GM12891 (cell line): ENCODE measurements at regions not wholly inside any gene's neighbourhood (a gene's known extent, or its start where the extent isn't known, plus 50 kb on each side); places are given as distances from the start of the nearest gene placed in this dataset.

Experiments used
- DNase-seq: peaks from one replicate; pipeline ENCODE4 v3.0.0; 2011; ENCODE audit warnings: low spot score; ENCODE audit not compliant: insufficient read length
- FAIRE-seq: peaks from 2 replicates; lab custom pipeline; 2011; peaks lifted over from hg19 to GRCh38; lab: Jason Lieb, UNC
- PAX5 ChIP-seq: IDR thresholded peaks from 2 replicates; pipeline ENCODE4 v1.6.1; 2011; ENCODE audit warnings: low read length, moderate library complexity, mild to moderate bottlenecking; ENCODE audit not compliant: insufficient read depth, severe bottlenecking
- POLR2A ChIP-seq: IDR thresholded peaks from 2 replicates; pipeline ENCODE4 v1.6.1; 2011; ENCODE audit warnings: low read depth, low read length, control low read depth
- POLR2AphosphoS5 ChIP-seq: IDR thresholded peaks from 2 replicates; pipeline ENCODE4 v1.6.1; 2011; ENCODE audit warnings: low read depth, low read length, control low read depth
- POU2F2 ChIP-seq: IDR thresholded peaks from 2 replicates; pipeline ENCODE4 v1.6.1; 2011; ENCODE audit warnings: low read depth, mild to moderate bottlenecking, control low read depth, low read length, moderate library complexity
- SPI1 ChIP-seq: IDR thresholded peaks from 2 replicates; pipeline ENCODE4 v1.6.1; 2011; ENCODE audit warnings: low read depth, low read length, control low read depth
- TAF1 ChIP-seq: IDR thresholded peaks from 2 replicates; pipeline ENCODE4 v1.6.1; 2011; ENCODE audit warnings: low read depth, low read length, control low read depth

DNA sequence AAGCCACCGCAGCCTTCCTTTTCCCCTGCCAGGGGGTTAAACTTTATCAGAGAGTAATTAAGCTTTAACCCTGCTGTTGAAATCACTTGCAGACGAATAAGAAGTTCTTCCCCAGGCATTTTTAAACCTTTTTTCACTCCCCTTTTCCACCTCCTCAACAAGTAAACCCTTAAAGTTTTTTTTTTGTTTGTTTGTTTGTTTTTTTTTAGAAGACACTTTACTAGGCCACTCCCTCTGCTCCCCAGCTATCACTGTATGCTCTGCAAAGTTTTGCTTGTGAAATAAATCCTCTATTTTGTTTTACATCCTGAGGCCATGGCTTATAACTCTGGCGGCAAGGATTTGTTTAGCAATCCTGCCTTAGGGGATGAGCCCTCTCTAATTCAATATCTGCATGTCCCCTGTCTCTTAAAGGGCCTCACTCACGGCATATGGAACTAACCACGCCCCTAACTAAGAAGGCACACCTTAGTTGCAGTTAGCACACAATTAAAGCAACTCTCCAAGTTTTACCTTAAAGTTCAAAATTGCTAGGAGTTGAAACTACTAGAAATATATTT, 1354.7 kb upstream of the LRRTM3 start:
- TF ChIP-seq SPI1 (no peak), POLR2AphosphoS5 (no peak), POU2F2 (no peak), TAF1 (no peak), PAX5 (no peak), POLR2A (no peak)
- FAIRE-seq, result no peak
- DNase-seq, result no peak

DNA sequence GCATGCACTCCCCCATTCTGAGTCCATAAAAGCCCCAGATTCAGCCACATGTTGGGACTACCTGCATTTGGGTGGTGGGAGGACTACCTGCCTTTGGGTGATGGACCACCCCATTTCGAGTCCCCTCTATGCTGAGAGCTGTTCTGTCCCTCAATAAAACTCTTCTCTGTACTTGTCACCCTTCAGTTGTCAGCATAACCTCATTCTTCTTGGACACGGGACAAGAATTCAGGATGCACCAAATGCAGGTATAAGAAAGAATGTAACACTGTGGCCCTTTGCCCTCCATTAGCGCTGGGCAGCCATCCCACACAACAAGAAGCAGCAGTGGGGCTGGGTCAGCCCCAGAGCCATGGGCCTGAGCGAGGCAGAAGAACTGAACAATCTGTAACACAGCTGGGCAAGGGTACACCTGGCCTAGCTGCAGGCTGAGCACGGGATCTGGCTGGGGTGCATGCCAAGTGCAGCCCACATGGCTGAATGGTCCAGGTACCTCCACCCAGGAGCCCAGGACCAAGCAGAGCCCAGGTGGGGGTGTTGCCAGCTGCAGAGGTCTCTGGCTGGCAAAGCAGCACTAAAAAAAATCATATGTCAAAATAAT, 1344.3 kb upstream of the LRRTM3 start:
- DNase-seq, result no peak
- no peak for FAIRE-seq
- TF ChIP-seq POU2F2, result no peak
- TF ChIP-seq POLR2AphosphoS5, result no peak
- TF ChIP-seq SPI1, result no peak
- no peak for TF ChIP-seq POLR2A
- no peak for TF ChIP-seq TAF1
- no peak for TF ChIP-seq PAX5

DNA sequence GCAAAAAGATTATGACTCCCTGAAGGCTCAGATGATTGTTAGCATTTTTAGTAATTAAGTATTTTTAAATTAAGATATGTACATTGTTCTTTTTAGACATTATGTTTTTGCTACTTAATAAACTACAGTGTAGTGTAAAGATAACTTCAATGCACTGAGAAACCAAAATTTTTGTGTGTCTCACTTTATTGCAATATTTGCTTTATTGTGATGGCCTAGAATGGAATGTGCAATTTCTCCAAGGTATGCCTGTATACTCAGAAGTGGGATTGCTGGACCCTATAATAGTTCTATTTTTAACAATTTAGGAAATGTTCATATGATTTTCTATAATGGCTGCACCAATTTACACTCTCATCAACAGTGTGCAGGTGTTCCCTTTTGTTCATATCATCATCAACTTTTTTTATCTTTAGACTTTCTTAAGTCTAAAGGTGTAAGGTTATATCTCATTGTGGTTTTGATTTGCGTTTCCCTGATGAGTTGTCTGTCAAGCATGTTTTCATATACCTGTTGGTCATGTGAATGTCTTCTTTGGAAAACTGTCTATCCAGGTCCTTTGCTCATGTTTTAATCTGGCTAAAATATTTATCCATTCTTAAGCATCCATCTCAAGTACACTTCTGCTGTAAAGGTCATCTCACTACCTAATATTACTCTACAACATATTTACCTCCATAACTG, 1323.5 kb upstream of the LRRTM3 start:
- DNase-seq, result no peak
- FAIRE-seq, result no peak

DNA sequence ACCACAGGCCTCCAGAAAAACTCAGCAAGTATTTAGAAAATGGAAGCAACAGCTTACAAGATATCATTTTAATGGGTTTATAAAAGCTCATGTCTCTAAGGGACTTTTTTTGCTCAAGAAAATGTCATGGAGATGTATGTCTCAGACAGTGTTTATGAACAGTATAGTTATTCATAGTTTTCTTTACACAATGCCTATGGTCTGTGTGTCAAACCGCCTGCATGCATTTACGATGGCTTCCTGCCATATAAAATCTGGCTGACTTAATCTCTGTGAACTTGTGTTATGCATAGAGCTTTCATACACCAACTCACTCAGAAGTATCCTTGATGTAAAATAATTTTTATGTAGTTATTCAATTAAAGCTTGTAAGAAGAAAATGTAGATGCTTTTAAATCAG, 1314.2 kb upstream of the LRRTM3 start:
- TF ChIP-seq POU2F2, result no peak
- TF ChIP-seq SPI1, result no peak
- no peak for TF ChIP-seq TAF1
- no peak for TF ChIP-seq POLR2A
- no peak for TF ChIP-seq POLR2AphosphoS5
- no peak for TF ChIP-seq PAX5
- no peak for FAIRE-seq
- no peak for DNase-seq

More for the DNA sequence above, 1323.5 kb upstream of the LRRTM3 start:
- TF ChIP-seq TAF1, result no peak
- no peak for TF ChIP-seq POLR2A
- TF ChIP-seq POU2F2, result no peak
- no peak for TF ChIP-seq PAX5
- no peak for TF ChIP-seq POLR2AphosphoS5

DNA sequence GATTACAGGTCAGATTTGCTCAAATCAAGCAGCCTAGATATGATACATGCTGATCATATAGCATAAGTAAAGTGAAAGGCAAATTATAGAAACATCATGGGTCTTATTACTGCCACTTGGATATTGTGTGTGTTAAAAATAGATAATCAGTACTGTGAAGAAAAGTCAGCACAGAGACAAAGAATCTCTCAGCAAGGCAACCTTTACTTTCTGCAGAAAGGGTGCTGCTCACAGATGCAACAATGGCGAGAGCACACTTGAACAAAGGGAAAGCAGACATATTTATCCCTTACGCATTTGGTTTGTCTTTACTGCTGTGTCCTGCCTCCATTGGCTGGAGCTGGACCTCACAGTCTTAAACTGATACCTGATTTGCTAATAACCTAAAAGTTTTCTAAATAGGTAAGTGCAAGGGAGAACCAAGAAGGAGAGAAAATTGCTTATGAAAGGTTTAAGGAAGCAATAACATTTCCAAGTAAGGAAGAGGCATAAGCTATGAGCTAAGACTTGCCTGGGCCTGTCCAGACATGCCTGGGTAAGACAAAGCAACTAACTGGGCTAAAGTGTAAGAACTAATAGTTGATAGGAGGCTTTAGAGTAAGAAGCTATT, 1310.8 kb upstream of the LRRTM3 start:
- DNase-seq, result no peak
- FAIRE-seq, result no peak
- no peak for TF ChIP-seq TAF1
- TF ChIP-seq PAX5, result no peak
- no peak for TF ChIP-seq SPI1
- TF ChIP-seq POLR2AphosphoS5, result no peak
- TF ChIP-seq POLR2A, result no peak
- TF ChIP-seq POU2F2, result no peak

DNA sequence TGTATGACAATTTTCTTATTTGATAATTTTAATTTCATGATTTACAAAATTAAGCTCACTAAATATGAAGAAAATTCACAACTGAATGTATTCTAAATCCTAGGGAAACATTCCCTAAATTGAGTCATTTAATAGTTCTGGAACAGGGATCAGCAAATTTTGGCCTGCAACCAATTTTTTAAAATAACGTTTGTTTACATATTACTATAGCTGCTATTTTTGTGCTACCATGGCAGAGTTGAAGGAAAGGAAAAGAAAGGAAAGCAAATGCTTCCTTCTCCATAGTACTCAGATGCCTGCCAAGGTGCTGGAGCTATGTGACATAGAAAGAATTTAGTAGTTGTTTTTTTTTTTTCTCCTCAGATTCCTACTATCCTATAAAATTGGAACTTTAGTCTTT, 1307.7 kb upstream of the LRRTM3 start:
- FAIRE-seq, result no peak
- no peak for DNase-seq
- no peak for TF ChIP-seq POU2F2
- TF ChIP-seq TAF1, result no peak
- TF ChIP-seq PAX5, result no peak
- no peak for TF ChIP-seq SPI1
- TF ChIP-seq POLR2AphosphoS5, result no peak
- TF ChIP-seq POLR2A, result no peak

DNA sequence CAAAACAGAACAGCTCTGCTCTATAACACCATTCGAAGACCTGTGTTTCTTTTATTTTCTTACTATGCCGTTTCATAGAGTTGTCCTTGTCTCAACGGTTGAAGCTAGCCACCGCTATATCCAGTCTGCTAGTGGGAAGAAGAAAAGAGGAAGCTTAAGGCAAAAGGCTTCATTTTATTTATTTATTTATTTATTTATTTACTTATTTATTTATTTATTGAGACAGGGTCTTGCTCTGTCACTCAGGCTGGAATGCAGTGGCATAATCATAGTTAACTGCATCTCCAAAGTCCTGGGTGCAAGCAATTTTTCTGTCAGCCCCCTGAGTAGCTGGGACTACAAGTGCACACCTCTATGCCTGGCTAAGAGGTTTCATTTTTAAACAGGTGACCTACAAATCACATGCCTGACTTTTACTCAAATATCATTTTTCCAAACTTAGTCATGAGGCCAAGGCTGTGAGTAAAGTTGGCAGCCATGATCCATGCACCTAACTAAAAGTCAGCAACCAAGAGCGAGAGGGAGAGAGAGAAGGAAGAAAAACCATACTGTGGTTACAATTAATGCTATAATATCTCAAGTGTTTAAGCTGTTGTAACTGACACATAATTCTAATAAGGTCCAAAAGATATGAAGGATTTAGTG, 1305.3 kb upstream of the LRRTM3 start:
- no peak for FAIRE-seq
- no peak for DNase-seq
- TF ChIP-seq TAF1 (no peak), POU2F2 (no peak), SPI1 (no peak), PAX5 (no peak), POLR2A (no peak), POLR2AphosphoS5 (no peak)

DNA sequence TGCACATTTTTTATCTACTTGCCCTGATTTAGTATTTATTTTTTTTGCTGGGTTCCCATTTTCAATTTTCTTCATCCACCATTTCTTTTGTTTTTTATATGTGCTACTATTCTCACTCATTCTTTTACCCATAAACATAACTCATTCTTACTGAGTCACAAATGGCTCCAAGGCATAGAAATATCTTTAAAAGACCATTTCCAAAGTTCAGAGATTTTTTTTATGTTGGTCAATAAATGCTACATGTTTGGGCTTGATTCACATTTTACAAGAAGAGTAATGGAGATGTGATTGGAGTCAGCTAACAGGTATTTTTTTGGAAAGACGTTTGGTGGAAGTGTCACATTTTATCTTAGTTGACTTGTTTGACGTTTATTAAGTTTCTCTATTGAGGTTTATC, 1303.2 kb upstream of the LRRTM3 start:
- FAIRE-seq (no peak), DNase-seq (no peak)
- TF ChIP-seq POLR2A (no peak), SPI1 (no peak), PAX5 (no peak), TAF1 (no peak), POU2F2 (no peak), POLR2AphosphoS5 (no peak)
